ENCODE measurements at regions not wholly inside any gene's neighbourhood (a gene's known extent, or its start where the extent isn't known, plus 50 kb on each side); places are given as distances from the start of the nearest gene placed in this dataset.

DNA sequence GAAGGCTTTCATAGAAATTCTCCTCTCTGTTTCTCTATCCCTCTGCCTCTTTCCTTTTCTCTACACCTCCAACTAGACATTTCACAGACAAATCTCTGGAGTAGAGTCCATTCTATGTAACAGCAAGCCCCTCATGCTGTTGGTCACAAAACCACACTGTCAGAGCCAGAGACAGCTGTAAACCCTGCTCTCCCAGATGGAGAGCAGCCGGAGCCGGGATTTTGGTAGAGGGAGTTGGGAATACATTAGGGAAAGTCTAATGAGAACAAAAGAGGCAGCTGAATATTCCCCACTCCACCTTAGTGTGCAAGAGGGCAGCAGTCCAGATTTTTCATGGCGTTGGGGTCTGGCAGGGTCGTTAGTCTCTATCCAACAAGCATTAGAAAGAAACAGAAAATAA is 68.3 kb upstream of the EDN1 start:
- no peak for DNase-seq (ENCODE audit: low spot score in 2 of 2, unreplicated experiment in 2 of 2)
- Mint-ChIP-seq H3K4me1 (peaks cover 10% of the 10 kb centered on the region), H3K27ac (no peak overlapping the region), H3K4me3 (no peak overlapping the region), H3K9me3 (no peaks in the 10 kb centered on the region), H3K36me3 (no peaks in the 10 kb centered on the region), H3K27me3 (ENCODE audit: low read depth) (no peaks in the 10 kb centered on the region)
- TF ChIP-seq, protein P1, sequence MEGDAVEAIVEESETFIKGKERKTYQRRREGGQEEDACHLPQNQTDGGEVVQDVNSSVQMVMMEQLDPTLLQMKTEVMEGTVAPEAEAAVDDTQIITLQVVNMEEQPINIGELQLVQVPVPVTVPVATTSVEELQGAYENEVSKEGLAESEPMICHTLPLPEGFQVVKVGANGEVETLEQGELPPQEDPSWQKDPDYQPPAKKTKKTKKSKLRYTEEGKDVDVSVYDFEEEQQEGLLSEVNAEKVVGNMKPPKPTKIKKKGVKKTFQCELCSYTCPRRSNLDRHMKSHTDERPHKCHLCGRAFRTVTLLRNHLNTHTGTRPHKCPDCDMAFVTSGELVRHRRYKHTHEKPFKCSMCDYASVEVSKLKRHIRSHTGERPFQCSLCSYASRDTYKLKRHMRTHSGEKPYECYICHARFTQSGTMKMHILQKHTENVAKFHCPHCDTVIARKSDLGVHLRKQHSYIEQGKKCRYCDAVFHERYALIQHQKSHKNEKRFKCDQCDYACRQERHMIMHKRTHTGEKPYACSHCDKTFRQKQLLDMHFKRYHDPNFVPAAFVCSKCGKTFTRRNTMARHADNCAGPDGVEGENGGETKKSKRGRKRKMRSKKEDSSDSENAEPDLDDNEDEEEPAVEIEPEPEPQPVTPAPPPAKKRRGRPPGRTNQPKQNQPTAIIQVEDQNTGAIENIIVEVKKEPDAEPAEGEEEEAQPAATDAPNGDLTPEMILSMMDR (IDR thresholded peaks at IDR 0.05; ENCODE audit: unreplicated experiment), result no peak

DNA sequence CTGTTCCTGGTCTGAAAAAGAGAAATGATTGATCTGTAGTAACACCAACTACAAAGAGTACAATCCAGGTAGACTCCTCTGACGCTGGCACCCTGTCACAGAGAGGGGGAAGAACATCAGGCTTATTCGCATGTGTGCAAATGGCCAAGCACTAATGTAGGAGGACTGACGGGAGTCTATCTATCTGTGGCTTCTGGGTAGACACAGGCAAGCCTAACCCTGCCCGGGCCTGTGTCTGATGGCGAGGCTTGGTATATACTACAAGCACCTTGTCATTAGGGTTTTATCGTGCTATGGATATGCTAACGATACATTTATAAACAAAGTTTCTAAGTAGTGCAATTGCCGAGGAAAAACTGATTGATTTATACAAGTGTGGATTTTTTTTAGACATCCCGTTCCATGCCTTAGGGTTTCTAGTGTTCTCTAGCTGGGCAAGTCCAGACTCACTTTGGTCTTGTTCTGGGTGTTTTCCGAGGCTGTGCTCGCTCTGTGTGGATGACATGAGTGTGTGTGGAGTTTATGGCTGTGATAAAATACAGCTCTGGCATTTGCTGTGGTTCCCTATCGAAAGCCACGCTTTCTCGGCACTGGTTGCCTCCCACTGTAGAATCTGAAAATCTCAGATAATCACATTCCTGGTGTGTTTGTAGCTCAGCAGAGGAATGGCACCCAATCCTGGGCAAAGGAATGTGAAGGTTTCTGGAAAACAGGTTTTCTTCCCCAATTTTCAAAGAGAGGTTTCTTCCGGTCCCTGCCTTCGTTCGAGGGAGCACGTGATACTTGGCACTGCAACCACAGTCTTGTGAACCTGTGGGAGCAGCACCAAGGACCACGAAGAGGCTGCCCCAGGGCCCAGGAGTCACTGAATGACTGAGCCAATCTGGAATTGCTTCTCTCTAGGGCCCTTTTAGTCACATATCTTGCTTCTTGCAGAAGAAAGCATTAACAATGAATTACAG is 67.5 kb upstream of the EDN1 start:
- TF ChIP-seq, protein P1 (IDR thresholded peaks at IDR 0.05; ENCODE audit: unreplicated experiment), result no peak
- no peak overlapping the region for H3K4me3 Mint-ChIP-seq
- no peaks in the 10 kb centered on the region for H3K36me3 Mint-ChIP-seq
- H3K4me1 Mint-ChIP-seq, result peaks cover 10% of the 10 kb centered on the region
- no peak for DNase-seq (ENCODE audit: low spot score in 2 of 2, unreplicated experiment in 2 of 2)
- H3K27ac Mint-ChIP-seq, result peak overlapping the region; percentile 45
- no peaks in the 10 kb centered on the region for H3K27me3 Mint-ChIP-seq (ENCODE audit: low read depth)
- no peaks in the 10 kb centered on the region for H3K9me3 Mint-ChIP-seq

DNA sequence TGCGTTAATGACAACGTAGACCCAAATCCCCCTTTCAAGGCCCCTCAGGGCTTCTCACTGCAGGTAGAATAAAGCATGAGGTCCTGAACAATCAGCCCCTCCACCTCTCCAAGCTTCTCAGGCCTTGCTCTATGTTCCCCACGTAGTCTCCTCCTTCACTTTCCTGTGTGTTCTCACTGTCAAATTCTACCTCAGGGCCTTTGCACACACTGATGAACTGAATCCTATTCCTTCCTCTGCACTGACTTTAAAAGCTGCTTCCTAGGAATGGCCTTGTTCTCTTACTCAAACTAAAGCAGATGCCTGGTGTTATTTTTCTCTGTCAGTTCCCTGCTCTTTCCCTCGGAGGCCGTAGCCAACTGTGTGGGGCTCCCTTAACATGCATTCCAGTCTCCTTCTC is 66.8 kb upstream of the EDN1 start:
- TF ChIP-seq, protein P1 (IDR thresholded peaks at IDR 0.05; ENCODE audit: unreplicated experiment), result no peak
- Mint-ChIP-seq H3K27ac (no peak overlapping the region), H3K4me1 (peaks cover 10% of the 10 kb centered on the region), H3K36me3 (no peaks in the 10 kb centered on the region), H3K4me3 (no peak overlapping the region), H3K9me3 (no peaks in the 10 kb centered on the region), H3K27me3 (ENCODE audit: low read depth) (no peaks in the 10 kb centered on the region)
- no peak for DNase-seq (ENCODE audit: low spot score in 2 of 2, unreplicated experiment in 2 of 2)

DNA sequence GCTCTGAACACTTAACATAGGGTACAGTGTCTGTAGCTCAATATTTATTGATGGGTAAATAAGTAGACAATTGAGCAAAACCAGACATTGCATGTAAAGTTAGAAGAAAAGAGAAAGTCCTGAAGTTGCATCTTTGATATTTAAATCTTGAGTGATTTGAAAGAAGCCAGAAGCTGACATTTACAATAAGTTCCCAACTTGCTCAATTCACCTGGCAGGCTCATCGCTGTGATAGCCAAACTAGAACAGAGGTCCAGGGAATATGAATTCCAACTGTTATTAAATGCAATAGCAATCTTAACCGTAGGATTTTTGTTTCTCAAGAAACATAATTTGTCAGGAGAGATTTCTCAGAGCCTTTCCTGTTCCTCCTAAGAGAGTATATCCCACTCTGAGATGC is 65.9 kb upstream of the EDN1 start:
- TF ChIP-seq, protein P1 (IDR thresholded peaks at IDR 0.05; ENCODE audit: unreplicated experiment), result no peak
- no peak for DNase-seq (ENCODE audit: low spot score in 2 of 2, unreplicated experiment in 2 of 2)
- H3K4me1 Mint-ChIP-seq, result peaks cover 10% of the 10 kb centered on the region
- H3K27me3 Mint-ChIP-seq (ENCODE audit: low read depth), result no peaks in the 10 kb centered on the region
- no peak overlapping the region for H3K27ac Mint-ChIP-seq
- H3K36me3 Mint-ChIP-seq, result no peaks in the 10 kb centered on the region
- H3K9me3 Mint-ChIP-seq, result no peaks in the 10 kb centered on the region
- H3K4me3 Mint-ChIP-seq, result no peak overlapping the region

DNA sequence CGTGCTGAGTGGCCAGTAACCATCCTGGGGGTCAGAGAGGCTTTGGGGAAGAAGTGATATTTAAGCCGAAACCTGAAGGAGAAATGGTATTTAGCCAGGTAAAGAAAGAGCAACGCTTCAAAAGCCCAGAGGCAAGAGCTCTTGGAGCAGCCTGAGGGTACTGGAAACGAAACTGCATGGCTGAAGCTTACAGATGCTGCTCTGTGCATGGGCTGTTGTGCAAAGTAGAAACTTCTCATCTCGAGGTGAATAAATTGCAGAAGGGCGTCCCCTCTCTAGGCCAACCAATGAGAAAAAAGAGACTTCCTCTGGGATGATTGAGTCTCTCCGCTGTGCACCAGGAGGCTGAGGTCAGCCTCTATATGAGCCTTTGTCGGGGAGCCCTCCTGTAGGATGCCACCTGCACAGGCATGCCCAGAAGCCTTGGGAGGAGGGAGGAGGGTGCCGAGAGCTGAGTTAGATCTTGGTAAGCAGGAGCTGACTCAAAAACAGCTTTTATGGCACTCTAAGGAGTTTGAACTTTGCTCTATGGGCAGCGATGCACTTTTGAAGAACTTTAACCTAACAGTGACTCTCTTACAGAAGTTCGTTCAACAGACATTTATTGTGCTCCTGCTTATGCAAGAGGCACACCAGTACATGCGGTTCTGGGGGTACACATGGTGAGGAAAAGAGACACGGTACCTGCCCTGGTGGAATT is 61.6 kb upstream of the EDN1 start:
- Mint-ChIP-seq H3K4me1 (peaks cover 20% of the 10 kb centered on the region), H3K4me3 (no peak overlapping the region), H3K27ac (no peak overlapping the region), H3K27me3 (ENCODE audit: low read depth) (no peaks in the 10 kb centered on the region), H3K36me3 (no peaks in the 10 kb centered on the region), H3K9me3 (no peaks in the 10 kb centered on the region)
- no peak for DNase-seq (ENCODE audit: low spot score in 2 of 2, unreplicated experiment in 2 of 2)
- TF ChIP-seq, protein P1 (IDR thresholded peaks at IDR 0.05; ENCODE audit: unreplicated experiment), result no peak

Measured in mesothelial cell of epicardium (in vitro differentiated cells).